ENCODE measurements at regions not wholly inside any gene's neighbourhood (a gene's known extent, or its start where the extent isn't known, plus 50 kb on each side); places are given as distances from the start of the nearest gene placed in this dataset.

DNA sequence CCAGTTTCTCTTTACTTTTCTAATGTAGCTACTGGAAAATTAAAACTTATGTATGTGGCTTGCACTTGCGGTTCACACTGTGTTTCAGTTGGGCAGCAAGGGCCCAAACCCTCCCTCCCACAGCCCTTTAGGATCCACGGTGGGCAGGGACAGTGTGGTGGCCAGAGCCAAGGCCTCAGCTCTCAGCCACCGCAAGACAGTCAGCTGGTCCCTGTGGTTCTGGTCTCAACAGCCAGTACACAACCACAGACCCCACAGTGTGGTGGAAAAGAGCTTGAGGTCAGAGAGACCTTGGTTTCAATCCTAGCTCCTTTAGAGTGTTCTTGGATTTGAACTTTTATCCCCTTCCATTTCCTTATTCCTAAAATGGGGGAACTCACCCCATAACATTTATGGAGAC, 153.0 kb upstream of the SMIM23 start:
- DNase-seq: no peak

DNA sequence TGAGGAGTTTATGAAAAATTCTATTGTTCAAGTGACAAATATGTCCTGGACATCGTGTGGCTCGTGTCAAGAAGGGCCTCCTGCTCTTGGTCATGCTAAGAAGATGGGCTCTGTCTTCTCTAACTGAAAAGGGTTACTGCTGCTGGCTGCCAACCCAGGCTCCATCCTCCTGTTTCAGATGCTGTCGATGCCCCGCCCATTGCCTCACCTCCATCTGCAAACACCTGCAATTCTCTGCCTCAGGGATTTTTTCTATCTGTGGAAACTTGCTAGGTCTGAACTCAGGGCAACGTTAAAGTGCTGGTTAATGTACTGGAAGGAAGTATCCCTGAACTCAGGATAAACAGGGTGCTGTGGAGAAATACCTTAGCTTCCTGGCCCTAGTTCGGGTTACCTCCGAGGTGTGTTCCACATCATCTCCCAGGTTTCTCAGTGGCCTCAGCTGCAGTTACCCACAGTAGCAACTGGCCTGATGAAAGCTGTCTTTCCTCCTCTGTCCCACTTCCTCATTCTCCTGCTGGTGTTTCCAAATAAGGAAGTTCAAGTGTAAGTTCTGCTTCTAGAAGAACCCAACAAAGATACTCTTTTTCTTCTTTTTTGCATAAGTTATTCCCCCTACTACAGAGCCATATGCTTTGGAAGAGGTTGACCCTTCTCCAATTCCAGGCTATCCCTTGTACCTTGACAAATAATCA, 151.7 kb upstream of the SMIM23 start:
- DNase-seq: no peak

DNA sequence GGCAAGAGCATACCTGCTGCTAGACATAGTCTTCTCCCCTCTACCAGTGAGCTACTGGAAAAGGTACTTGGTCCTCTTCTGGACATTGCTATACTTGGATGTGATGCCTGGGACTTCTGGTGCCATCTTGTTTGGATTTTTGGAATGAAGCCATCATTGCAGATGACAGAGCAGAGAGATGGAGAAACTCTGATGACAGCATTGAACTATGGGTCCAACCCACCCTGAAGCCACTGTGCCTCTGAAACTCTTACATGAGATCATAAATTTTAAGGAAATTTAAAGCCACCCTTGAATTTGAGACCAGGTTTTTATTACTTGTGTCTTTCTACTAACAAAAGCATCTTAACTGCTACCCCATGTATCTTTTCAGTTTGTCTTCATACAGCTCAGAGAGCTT, 151.1 kb upstream of the SMIM23 start:
- no peak for DNase-seq

DNA sequence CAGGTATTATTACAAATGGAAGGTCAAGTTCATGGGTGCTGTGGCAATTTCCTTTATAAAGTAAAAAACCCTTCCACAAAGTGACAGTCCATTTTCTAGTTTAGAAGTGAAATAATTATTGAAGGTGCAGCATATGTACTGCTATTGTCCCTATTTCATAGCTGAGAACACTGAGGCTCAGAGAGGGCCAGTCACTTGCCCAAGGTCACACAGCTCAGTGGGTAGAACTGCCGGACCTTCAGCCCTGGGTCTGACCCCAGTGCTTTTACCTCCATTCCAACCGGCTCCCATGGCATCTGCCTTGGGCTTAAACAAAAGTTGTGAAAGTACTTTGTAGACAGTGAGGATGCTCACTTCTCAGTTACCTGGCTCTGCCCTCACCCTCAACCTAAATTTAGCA, 150.6 kb upstream of the SMIM23 start:
- DNase-seq: no peak

DNA sequence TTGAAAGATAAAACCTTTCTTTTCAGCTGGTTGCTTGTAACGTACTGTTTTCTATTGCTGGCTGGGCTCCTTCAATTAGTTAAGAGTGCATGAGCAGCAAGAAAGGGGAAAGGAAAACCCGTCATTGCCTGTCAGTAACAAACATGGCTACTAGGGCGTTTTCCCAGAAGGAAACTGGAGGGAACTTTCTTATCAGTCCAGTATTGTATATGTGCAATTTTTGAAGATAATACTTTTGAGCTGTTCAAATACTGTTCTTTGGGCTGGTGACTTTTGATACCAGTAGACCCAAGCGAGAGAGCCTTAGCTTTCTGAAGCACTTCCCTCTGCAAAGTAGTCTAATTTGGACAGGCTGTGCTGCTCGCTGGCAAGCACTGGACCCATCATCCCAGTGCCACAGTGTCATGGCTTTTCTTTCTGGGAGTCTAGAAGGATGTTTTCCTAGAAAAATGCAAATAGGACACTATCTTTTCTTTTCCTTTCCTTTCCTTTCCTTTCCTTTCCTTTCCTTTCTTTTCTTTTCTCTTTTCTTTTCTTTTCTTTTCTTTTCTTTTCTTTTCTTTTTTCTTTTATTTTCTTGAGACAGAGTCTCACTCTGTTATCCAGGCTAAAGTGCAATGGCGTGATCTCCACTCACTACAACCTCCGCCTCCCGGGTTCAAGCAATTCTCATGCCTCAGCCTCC, 149.9 kb upstream of the SMIM23 start:
- no peak for DNase-seq

DNA sequence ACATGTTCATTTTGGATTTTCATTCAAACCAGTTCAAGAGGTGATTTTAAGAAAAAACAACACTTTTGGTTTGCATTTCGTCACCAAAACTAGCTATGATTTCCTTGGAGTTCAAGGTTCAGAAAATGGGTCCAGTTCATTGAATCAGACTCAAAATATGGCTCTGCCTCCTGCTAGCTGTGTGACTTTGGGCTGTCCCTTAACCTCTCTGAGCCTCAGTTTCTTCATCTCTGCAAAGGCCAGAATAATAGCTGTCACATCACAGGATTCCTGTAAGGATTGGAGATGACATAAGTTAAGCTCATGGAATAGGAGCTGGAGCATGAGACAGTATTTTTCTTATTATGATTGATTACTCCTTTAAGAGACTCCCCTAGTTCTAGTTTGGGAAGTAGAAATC, 147.8 kb upstream of the SMIM23 start:
- no peak for DNase-seq

DNA sequence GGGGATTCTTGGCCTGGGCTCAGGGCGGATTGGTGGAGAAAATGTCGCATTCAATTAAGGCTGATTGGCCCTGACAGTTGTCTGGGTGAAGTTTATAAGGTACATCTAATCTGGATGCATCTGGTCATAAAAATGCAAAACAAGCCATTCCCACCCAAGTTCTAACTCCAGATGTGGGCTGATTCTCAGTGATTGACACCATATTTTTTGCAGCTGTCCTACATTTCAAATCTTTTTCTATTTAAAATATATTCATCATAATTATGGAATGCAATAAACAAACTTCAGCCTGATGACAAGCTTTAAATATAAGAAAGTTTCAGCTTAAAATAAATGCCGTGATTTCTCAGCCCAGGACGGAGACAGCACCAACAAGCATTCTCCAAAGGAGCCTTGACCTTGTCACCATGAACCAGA, 146.4 kb upstream of the SMIM23 start:
- no peak for DNase-seq

DNA sequence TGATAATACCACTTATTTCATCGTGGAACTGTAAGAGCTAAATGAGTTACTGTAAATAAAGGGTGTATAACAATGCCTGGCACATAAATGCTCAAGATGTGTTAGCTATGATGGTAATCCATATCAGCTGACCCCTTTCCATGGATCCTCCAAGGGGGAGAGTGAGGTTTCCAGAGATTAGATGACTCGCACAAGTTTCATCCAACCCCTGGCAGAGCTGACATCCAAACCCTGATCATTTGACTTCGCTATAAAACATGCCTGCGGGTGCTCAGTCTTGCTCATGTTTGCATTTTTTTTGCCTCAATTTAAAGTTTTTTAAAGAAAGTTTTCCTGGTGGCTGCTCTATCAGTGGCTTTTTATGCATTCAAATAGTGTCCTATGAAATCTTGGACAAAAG, 145.7 kb upstream of the SMIM23 start:
- no peak for DNase-seq

DNA sequence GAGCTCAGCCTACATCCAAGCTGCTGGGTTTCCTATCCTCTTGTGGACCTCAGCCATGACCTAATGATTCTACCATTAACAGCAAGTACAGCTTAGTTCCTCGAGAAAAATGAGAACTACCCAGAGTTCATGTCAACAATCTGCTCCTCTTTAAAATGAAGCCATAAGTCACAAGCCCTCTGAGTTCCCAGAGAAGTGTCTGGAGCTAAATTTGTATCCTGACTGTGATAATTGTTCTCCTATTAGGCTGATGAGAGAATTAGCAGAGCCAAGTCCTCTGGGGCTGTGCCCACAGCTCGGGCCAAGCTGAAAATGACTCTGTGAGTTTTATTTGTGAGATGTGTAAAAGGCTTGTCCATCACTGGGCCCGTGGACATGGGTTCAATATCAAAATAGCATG, 145.1 kb upstream of the SMIM23 start:
- DNase-seq: no peak

DNA sequence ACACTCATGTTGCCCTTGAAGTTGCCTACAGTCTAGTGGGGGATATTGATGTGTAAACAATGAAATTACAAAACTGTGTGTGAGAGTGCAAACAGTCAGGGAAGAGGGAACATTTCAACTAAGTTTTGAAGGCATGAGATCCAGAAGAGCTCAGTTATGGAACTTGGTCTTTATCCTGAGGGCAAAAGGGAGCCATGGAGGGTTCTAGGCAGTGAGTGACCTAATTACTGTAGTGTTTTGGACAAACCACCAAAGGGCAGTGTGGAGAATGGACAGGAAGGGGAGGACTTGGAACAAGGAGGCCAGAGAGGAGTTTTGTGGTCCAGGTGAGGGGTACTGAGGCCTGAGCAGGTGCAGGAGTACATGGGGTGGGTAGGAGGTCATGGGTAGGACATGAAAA, 143.7 kb upstream of the SMIM23 start:
- DNase-seq: no peak

DNA sequence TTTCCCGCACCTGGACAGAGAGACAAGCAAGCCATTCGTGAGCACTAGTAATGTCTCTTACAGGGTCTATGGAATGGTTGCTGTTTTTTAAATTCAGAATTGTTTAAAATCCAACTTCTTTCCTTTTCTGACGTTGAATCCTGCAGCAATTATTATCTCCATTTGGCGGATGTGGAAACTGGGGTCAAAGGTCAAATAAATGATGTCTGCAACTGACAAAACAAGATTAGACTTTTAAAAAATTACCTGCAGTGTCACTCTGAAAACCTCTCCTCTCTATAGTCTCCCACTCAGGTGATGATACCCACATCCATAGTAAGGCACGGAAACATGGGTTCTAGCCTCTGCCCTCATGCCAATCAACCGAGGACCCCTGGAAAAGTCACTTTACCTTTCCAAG, 142.7 kb upstream of the SMIM23 start:
- no peak for DNase-seq

DNA sequence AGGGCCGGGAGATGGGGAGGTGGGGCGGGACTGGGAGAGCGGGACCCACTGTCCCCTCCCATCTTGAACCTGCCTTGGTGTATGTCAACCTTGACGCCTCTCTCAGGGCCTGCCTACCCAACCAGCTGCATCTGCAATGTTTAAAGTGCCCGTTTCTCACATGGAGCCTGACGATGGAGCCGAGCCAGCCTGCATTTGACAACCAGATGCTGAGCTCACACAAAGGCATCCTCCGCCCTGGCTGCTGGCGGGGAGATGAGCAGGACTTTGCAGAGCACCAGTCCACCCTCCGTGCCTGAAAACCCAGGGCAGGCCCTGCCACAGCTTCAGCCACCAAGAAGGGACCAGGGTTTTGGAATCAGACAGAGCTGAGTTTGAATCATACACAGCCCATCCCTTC, 141.1 kb upstream of the SMIM23 start:
- no peak for DNase-seq

DNA sequence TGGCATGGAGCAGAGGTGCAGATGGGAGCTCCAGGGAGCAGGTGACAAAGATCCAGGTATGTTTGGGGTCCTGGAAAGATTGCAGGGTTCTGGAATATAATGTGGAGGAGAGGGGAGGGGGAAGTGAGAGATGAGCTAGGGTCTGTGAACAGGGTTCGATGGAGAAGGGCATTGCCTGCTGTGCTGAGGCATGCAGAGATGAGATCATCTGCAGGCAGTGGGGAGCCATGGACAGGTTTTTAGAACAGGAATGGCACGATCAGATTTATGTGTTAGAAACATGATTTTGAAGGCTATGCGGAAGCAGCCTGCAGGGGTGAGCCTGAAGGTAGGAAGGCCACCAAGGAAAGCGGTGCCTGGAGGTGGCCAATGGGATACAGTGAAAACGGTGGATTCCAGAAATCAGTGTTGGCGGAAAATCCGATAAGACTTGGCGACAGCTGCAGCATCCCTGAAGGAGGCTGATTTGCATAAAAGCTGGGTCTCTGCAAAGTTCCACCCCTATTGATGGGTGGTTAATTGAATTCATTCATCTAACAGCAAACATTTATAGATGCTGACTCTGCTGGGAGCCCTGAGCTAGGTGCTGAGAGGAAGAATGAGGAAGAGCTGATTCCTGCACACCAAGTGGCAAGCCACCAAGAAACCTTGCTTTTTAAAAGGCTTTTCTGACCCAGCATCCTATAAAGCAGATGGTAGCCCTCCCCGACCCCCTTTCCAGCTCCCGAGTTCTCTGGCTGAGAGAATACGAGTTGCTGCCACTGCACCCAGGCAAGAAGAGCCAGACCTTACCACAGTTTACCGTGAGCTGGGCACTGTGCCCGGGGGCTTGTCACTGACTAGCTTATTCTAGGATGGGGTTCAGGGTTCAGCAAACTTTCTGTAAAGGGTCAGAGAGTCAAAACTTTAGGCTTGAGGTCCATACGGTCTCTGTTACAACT, 139.2 kb upstream of the SMIM23 start:
- no peak for DNase-seq

DNA sequence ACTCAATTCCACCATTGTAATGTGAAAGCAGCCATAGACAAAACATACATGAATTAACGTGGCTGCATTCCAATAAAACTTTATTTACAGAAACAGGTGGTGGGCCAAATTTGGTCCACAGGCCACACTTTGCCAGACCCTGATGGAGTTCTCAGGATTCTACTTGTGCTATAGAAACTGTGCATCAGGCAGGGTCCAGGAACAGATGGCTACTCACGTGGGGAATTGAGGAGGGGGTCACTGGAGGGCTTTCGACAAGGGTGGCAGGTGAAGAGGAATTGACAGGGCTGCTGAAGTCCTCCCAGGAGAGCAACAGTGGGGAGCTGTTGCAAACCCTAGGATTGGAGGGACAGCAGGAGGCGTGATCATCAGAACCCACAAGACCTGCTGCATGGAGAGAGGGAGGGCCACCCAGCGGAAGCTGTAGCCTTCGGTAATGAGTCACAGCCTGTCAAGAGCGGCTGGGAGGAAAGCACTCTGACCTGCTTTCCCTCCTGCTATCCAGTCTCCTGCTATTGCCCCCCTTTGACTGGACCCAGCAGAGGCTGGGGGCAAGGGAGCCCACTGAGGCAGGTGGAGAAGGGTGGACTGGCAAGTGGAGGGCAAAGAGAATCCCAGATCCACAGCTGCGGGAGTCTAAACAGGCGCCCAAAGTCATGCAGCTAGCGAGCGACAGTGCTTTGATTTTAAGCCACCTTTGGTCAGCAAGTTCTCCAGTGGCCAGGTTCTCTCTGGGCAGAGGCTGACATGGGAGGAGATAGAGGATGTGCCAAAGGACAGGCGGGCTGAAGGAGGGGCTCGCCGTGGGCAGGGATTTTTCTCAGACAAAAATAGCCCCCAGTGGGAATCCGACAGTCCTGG, 138.3 kb upstream of the SMIM23 start:
- no peak for DNase-seq

DNA sequence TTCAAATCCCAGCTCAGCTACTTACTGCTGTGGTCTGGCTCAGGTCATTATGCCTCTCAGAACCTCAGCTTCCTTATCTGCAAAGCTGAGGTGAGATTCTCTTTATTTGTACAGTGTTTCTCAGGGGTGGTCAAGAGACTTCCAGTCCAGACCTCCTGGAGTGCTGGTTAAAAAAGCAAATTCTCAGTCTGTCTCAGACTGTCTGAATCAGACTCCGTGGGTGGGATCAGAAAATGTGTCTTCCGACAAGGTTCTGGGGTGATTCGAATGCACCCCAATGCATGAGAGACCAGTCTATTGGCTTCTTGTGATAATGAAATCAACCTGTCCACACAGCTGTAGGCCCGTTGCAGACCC, 137.7 kb upstream of the SMIM23 start:
- no peak for DNase-seq

DNA sequence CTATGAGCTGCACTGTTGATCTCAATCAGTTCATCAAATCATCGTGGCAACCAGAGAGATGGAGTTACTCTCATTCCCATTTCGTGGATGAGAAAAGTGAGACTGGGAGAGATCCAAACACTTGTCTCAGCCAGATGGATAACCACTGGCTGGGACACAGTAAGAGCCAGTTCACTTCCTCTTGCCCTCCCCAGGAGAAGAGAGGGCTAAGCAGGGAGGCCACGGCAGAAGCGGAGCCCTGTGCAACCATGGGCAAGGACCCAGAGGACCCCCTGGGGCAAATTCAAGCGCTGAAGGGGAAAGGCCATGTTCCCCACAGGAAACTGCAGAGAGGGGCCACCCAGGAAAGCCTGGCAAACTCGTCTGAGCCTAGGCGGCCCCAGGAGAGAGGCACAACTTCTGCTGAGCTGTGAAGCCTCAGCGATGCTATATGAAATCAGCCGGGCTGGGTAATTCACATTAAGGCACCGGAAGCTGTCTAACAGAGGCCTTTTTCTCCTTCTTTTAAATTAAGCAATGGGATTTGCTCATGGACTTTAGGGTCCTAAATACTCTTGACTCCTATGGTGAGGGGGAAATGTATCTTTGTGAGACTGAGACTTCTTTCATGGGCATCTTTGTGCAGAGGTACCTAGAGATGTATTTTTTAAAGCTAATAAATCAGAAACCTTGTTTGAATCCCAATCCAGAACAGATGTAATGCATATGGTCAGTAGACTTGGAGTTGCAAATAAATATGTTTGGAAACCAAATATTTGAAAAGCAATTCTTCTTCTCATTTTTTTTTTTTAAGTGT, 137.1 kb upstream of the SMIM23 start:
- no peak for DNase-seq

DNA sequence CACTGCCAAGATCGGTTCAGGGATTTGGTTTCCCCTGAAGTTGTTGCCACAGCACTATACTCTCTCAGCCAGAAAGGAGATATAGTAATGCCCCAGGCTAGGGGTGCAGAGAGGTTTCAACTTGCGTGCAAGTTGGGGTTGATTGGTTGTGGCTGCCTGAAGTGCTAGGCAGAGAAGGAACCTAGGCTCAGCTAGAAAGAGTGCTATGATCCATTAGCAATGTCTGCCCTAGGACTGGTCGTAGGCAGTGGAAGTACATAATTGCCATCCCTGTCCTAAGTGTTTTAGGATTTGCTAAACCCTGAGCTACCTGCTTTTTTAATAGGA, 136.6 kb upstream of the SMIM23 start:
- DNase-seq: no peak

DNA sequence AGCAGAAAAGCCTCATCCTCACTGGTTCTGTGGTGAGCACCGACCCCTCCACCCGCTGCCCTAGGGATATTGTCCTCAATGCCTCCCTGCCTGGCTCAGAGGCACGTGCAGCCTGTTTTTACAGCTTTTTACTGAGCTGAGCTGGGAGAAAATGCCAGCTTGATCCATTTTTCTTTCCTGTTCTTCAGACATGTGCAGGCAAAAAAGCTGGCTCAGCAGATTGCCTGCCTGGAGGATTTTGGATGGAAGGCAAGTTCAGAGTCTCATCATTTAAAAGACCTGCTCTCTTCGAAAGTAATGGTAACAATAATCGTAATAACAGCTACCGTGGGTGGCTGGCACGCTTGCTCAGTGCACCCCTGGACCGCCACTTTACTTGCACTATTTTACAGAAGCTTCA, 135.0 kb upstream of the SMIM23 start:
- DNase-seq: no peak

DNA sequence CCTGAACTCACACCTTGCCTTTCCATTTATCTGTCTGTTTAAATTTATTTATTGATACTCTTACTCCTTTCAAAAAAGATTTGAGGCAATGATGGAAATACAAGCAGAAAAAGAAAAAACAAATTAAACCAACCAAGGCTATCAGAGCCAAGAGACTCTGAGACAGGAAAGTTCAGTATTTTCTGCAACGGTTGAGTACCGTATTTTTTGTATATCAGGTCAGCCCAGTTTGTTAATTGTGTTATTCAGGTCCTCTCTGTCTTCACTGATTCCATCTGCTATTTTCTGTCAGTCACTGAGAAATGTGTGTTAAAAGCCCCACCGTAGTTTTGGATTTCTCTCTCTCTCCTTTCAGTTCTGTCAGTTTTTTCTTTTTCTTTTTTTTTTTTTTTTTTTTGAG, 134.5 kb upstream of the SMIM23 start:
- DNase-seq: no peak

DNA sequence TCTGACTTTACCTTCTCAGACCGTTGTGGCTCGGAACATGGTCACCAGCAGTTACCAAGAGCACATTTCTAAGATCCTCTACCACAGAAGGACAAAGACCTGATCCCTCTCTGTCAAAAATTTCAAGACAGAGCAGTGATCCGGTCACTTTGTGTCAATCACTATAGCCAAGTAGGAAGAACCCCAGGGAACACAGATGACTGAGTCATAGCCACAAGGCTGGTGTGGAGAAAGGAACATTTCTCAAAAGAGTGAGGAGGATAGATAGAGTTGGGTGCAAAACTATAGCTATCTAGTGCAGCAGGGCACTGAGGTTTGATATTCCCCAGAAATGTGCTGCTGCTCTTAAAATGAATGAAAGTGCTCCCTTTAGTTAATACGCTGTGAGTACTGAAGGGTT, 130.7 kb upstream of the SMIM23 start:
- DNase-seq: no peak

DNA sequence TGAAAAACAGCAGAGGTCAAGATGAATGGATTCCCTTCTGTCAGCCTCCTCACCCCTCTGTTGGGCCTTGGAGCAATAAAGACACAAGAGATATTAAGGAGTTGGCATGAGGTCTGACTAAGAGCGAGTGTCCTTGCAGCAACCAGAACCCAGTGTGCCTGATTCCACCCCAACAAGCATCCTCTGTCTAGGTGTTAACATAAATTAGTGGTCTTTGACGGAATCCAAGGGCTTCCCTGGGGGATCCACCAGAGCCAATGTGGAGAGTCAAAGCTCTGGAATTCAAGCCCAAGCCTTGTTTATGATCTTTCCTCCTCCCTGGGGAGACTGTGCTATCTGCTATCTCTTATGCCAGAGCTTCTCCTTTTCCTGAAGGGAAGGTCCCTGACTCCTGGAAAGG, 128.1 kb upstream of the SMIM23 start:
- no peak for DNase-seq

DNA sequence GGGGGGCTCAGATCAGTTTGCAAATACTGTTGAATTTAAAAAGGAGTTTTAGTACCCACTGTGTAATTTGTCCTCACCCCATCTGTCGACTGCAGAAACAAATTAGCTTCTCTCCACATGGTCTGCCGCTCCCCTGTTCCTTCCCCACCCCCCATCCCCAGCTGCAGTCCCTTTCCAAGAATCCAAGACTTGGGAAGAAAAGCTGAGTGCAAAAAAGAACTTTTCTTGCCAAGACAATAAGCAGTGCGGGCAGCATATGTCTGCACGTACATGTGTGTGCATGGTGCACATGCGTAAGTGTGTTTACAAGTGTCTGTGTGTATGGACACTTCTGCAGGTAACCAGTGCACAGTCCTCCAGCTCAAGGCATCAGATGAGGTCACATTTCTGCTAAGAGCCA, 125.7 kb upstream of the SMIM23 start:
- DNase-seq: no peak
